Spinal cord (tissue), 9 donors: ENCODE measurements at regions not wholly inside any gene's neighbourhood (a gene's known extent, or its start where the extent isn't known, plus 50 kb on each side); places are given as distances from the start of the nearest gene placed in this dataset.

ENCODE experiments used
- DNase-seq, 6 donors: peaks; one replicate each; pipeline versions ENCODE4 v3.0.0 to v3.0.0-alpha.2; 2013 to 2015; ENCODE audit warnings: low spot score in 6 of 6, low read depth in 4 of 6
- H3K27ac ChIP-seq: one replicate; pipeline ENCODE4 v1.5.1; 2013; ENCODE audit warnings: low read depth, low read length, control low read depth
- H3K27me3 ChIP-seq: one replicate; pipeline ENCODE4 v1.6.1; 2013; ENCODE audit warnings: low read length; ENCODE audit not compliant: control insufficient read depth, insufficient read depth
- H3K36me3 ChIP-seq: one replicate; pipeline ENCODE4 v1.6.1; 2013; ENCODE audit warnings: low read length; ENCODE audit not compliant: control insufficient read depth, insufficient read depth
- H3K4me1 ChIP-seq: one replicate; pipeline ENCODE4 v1.6.1; 2013; ENCODE audit warnings: low read length; ENCODE audit not compliant: control insufficient read depth, insufficient read depth
- H3K4me3 ChIP-seq: one replicate; pipeline ENCODE4 v1.5.1; 2013; ENCODE audit warnings: low read depth, low read length, control low read depth
- H3K9me3 ChIP-seq: one replicate; pipeline ENCODE4 v1.6.1; 2013; ENCODE audit warnings: low read length; ENCODE audit not compliant: control insufficient read depth, insufficient read depth
- WGBS: methylation state at CpG from one replicate; pipeline ENCODE4 v1.1.5; 2013; ENCODE audit warnings: missing lambda C conversion rate; ENCODE audit not compliant: insufficient coverage; 5-methylcytosine and 5-hydroxymethylcytosine counted together
- donor health status: healthy.

DNA sequence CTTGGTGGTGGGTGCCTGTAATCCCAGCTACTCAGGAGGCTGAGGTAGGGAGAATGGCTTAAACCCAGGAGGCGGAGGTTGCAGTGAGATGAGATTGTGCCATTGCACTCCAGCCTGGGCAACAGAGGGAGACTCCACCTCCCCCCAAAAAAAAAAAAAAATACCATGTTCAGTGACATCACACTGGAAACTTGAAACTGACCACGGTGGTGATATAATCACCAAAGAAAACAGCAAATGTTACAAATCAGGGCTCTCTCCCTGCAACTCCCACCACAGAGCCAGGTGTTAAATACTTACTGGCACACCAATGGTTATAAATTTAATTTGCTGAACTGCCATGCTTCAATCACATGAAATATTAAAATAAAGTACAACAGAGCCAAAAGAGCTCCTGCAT is 81.4 kb downstream of the ZNF608 start:
- H3K27me3 ChIP-seq = no peaks in the 10 kb centered on the region
- H3K27ac ChIP-seq = no peak overlapping the region
- no CpG with 5 or more reads among the region's 2 CpGs for WGBS
- H3K4me3 ChIP-seq = no peak overlapping the region
- H3K4me1 ChIP-seq = peaks cover 23% of the 10 kb centered on the region
- H3K36me3 ChIP-seq = no peaks in the 10 kb centered on the region
- DNase-seq = no peak
- no peaks in the 10 kb centered on the region for H3K9me3 ChIP-seq

DNA sequence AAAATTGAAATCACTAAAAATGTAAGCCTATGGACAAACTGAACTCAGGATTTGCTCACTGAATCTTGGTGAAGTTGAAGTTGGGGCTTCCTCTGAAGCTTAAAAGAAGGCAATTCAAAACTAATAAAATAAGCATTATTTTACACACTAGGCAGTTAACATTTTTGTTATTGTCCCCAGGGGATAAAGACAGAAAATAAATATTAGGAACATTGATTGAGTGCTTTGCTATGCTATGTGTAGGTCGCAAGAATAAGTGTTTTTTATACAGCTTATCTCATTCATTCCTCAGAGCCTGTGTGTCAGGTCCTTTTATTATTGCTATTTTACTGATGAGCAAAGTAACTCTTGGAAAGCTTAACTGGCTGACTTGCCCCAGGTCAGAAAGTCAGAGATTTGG is 82.2 kb downstream of the ZNF608 start:
- DNase-seq = no peak
- H3K4me1 ChIP-seq = peaks cover 26% of the 10 kb centered on the region
- no peaks in the 10 kb centered on the region for H3K27me3 ChIP-seq
- H3K4me3 ChIP-seq = no peak overlapping the region
- no peaks in the 10 kb centered on the region for H3K36me3 ChIP-seq
- H3K9me3 ChIP-seq = no peaks in the 10 kb centered on the region
- H3K27ac ChIP-seq = no peak overlapping the region
- no CpG with 5 or more reads among the region's 1 CpG for WGBS

DNA sequence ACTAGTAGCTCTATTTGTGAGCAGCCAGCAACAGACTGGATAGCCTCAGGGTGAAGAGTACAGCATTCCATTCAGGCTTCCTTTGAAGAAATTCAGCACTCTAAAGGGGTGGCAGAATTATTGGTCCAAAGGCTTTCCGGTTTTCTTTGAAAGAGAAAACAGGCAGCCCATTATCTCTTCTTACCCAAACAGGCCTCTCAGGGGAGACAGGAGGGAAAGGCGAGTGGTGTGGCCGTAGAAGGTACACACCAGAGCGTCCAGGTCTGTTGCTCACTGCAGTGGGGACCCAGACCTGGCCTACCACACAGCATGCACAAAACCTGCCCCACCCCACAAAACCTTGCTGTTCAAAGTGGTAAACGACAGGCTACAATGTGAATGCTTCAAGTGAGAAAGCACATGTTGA is 83.3 kb downstream of the ZNF608 start:
- peak in 2 of 6 donors; percentile 54 to 76 for DNase-seq
- H3K4me1 ChIP-seq = peaks cover 23% of the 10 kb centered on the region
- no CpG with 5 or more reads among the region's 5 CpGs for WGBS
- H3K27me3 ChIP-seq = no peaks in the 10 kb centered on the region
- H3K36me3 ChIP-seq = no peaks in the 10 kb centered on the region
- no peaks in the 10 kb centered on the region for H3K9me3 ChIP-seq
- H3K4me3 ChIP-seq = no peak overlapping the region
- H3K27ac ChIP-seq = peak overlapping the region; percentile 68

DNA sequence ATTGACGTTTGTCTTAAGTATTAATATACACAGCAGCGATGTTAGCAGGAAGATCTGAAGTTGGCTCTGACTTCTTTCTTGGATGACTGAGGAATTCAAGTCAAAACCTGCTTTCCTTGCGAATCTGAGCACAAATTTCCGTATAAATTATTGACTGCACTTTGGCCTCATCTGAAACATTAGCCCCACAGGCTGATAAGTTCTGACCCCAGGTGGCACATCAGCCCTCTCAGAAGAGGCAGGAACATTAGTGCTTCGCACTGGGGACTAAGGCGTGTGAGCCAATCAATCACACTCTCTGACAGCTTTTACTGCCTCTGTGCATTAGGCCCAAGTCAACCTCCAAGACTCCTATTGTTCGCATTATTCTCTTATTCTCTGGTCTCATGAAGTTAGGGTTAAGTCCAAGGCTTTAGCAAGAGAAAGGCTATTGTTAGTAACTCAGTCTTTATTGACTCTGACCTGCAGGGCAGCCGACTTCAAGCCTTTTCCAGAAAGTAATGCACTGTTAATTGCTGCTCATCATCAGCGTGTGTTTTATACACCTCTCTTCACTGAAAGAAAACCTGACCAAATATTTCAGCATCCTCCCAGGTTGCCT is 84.2 kb downstream of the ZNF608 start:
- no peak overlapping the region for H3K4me3 ChIP-seq
- H3K27me3 ChIP-seq = no peaks in the 10 kb centered on the region
- no peaks in the 10 kb centered on the region for H3K9me3 ChIP-seq
- peak overlapping the region; percentile 72 for H3K27ac ChIP-seq
- WGBS = 31% methylated on average over 5 of the region's 9 CpGs
- H3K4me1 ChIP-seq = peaks cover 25% of the 10 kb centered on the region
- peak in 1 of 6 donors; percentile 67 for DNase-seq
- H3K36me3 ChIP-seq = no peaks in the 10 kb centered on the region

DNA sequence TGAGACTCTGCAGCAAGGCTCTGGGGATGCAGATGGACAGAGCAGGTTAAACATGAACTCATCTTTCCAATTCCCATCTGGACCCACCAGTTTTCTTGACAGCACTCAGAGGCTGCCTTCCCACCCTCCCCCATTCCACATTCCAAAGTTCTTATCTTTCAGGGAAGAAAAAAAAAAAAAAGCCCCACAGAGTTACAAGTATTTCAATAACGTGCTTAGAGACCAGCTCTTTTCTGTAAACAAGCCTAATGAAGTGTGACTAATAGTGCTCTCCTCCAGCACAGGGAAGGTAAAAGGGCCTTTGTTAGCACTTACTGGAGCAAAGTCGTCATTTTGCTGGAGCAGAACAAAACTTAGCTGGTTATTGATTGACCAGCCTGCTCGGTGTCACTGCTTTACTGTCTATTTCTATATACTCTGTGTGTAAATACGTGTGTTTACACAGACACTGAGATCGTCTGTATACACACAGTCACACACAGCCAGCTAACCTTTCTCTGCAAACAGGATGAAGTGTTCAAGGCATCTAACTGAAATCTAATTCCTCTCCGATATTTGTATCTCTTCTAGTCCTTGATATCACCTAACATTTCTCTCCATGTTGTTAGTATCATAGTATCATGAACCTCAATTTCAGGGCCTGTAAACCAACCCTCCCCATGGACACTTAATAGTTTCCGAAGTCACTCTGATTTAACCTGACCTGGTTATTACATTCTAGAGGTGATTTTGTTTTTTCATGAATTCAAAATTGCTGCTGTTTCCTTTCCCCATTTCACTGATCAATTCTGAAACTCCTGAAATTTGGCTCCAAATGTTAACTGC is 84.9 kb downstream of the ZNF608 start:
- peak in 2 of 6 donors; percentile 76 to 89 for DNase-seq
- 17% methylated on average over 1 of the region's 7 CpGs for WGBS
- no peaks in the 10 kb centered on the region for H3K27me3 ChIP-seq
- H3K4me3 ChIP-seq = no peak overlapping the region
- no peaks in the 10 kb centered on the region for H3K9me3 ChIP-seq
- H3K4me1 ChIP-seq = peaks cover 24% of the 10 kb centered on the region
- H3K36me3 ChIP-seq = no peaks in the 10 kb centered on the region
- peak overlapping the region; percentile 72 for H3K27ac ChIP-seq

DNA sequence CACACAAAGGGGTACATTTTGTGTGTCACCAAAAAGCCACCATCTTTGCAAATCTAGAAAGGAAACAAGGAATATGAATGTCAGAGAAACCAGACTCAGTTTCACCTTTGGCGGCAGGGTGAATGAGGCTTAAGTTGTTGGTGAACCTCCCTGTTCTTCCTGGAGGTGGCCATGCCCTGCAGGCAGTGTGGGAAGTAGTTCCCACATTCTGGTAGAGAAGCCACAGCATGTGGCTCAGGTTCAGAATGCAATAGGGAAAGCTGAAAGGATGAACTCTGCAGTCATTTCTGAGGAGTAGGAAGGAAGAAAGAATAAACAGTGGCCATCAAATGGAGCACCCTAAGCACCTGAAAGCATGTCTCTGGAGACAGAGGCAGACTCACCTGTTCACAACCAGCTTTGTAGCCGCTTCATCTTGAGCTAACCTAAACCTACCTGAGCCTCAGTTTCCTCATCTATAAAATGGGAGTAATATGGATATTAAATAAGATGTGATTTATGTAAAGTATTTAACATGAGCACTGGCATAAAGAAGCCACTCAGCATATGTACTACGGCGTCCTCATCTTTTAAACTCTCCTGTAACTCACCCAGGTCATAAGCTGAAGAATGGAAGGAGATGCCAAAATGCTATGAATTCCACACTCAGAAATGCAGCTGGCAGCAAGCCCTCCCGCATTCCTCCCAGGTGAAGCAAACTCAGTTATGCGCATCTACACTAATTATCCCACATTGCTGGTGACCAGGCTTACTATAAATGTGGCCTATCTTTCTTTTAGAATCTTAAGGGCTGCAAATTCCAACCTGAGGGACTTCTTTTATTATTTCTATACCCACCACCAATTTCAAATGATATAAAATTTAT is 86.0 kb downstream of the ZNF608 start:
- no peaks in the 10 kb centered on the region for H3K27me3 ChIP-seq
- DNase-seq = peak in 1 of 6 donors; percentile 46
- 75% methylated on average over 5 of the region's 6 CpGs for WGBS
- H3K4me1 ChIP-seq = peaks cover 24% of the 10 kb centered on the region
- no peaks in the 10 kb centered on the region for H3K9me3 ChIP-seq
- H3K27ac ChIP-seq = peak overlapping the region; percentile 72
- H3K4me3 ChIP-seq = no peak overlapping the region
- H3K36me3 ChIP-seq = no peaks in the 10 kb centered on the region

DNA sequence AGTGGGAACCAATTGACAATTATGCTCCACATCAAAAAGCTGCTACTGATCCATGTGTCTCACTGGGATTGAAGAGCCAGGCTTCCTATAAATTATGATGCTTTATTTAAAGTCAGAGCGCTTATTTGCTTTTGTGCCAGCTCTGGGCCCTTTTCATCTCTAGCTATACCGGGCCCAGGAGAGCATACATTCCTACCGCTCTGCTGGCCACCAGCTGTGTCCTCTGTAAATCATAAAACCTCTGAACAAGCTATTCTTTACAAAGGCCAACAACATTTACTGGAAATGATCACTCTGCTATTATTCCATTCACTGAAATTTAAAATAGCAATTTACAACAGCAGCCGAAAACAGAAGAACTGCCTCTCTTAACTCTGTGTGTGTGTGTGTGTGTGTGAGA is 86.6 kb downstream of the ZNF608 start:
- Histone ChIP-seq H3K9me3 (no peaks in the 10 kb centered on the region), H3K27ac (no peak overlapping the region), H3K27me3 (no peaks in the 10 kb centered on the region), H3K4me1 (peaks cover 27% of the 10 kb centered on the region), H3K36me3 (no peaks in the 10 kb centered on the region), H3K4me3 (no peak overlapping the region)
- peak in 1 of 6 donors; percentile 77 for DNase-seq
- WGBS = 19% methylated on average over 3 of the region's 4 CpGs

DNA sequence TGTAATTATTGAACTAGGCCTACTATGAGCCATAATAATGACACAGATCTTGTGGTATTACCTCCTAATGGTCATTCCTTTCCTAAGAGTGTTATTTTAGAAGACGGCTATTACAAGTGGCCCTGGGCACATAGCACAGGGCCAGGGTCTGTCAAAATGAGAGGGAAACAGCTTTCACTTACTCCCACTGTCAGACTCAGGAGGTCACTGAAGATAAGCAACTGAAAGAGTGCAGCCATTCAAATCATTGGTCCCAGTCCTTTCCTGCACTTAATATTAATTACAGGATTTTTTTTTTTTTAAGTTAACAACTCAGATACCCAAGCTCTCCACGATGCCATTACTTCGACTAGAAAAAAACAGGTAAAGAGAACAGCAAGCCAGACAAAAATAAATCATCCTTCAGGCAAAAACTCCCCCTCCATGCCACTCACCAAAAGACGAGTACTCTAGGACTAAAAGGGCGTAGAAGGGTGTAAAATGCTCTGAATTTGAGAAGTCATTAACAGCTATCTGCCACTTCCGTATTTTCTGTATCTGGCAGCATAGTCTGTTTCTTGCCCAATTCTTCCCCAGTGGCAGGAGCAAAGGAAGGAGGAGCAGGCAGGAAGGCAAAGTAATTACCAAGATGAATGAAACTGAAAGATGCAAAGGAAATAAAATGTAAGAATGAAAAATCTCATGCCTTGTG is 87.4 kb downstream of the ZNF608 start:
- 35% methylated on average over 2 of the region's 6 CpGs for WGBS
- DNase-seq = no peak
- H3K36me3 ChIP-seq = no peaks in the 10 kb centered on the region
- no peaks in the 10 kb centered on the region for H3K27me3 ChIP-seq
- H3K4me3 ChIP-seq = no peak overlapping the region
- peaks cover 31% of the 10 kb centered on the region for H3K4me1 ChIP-seq
- no peak overlapping the region for H3K27ac ChIP-seq
- H3K9me3 ChIP-seq = no peaks in the 10 kb centered on the region

DNA sequence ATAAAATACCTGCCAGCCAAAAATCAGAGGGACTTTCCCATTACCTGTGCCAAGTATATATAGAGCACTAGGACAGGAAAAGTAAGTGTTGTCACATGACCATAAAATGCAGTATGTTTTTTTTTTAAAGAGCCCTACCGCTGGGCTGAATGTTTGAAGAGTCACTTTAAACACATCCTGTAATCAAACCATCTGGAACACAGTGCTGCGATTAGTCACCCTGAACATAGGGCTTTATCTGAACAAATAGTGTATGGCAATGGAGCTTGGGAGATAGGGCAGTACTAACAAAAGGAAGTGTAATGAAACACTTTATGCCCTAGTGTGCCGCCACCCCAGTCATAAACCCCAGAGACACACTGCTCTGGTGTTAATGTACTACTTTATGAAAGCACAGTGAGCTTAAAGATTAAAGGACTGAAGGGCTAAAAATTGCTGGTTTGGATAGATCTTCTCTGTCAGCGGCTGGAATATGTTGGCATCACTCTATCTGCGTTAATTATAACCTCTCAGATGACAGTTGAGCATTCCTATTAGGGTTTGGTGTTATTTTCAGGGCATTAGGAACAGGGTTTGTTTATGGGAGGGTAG is 90.4 kb downstream of the ZNF608 start:
- DNase-seq = peak in 2 of 6 donors; percentile 50 to 71
- H3K27me3 ChIP-seq = no peaks in the 10 kb centered on the region
- H3K27ac ChIP-seq = peak overlapping the region; percentile 40
- H3K36me3 ChIP-seq = no peaks in the 10 kb centered on the region
- 20% methylated on average over 2 of the region's 5 CpGs for WGBS
- no peak overlapping the region for H3K4me3 ChIP-seq
- H3K4me1 ChIP-seq = peaks cover 28% of the 10 kb centered on the region
- H3K9me3 ChIP-seq = no peaks in the 10 kb centered on the region
